GM21528 (cell line): ENCODE measurements at regions not wholly inside any gene's neighbourhood (a gene's known extent, or its start where the extent isn't known, plus 50 kb on each side); places are given as distances from the start of the nearest gene placed in this dataset.

Experiments used
- ATAC-seq: cut with Tn5 transposase; IDR thresholded peaks from one replicate; pipeline ENCODE4 v1.9.1; 2021; ENCODE audit warnings: mild to moderate bottlenecking, moderate library complexity; ENCODE audit not compliant: unreplicated experiment, low FRiP score

DNA sequence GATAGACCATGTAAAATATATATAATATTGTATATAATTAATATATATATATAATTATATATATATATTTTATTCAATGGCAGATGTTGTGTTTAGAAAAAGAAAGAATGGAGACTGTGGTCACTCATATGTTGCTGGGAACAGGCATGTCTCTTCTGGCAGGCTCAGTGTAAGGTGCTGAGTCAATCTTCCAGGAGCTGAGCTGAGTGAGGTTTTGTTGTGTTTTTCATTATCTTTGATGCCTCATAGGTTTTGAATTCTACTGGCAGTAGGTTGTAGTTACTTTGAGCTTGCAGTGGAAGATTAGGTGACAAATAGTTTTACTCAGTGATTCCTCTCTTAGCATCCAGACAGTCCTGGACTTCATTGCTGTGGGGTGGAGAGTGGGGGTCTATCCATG is 561.3 kb downstream of the IRX1 start:
- no peak for ATAC-seq

DNA sequence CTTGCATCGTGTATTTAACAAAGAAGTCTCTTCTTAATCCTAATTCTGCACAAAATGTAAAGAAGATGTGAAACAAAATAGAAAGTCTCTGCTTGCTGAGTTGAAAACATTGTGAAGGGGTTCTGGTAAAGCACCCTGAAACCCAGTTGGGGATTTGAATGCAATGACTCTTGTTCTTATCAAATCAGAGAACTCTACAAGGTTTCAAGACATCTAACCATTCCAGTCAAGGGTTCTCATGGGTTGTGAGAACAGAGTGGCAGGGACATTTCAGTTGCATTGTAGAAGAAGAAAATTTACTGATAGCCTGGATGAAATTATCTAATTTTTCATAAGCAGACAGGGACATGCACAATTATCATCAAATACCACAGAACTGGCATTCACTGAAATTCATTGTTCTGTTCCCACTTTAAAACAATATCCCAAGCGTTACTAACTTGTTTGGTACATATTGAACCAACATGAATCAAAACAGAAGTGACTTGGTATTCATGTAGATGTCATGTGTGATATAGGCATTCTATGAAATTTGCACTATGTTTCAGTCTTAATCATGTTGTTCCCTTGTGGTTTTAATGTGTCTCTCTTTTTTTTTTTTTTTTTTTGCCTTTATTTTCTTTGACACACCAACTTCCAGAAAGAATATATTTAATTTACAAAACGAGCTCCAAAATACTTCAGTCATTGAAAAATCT is 563.3 kb downstream of the IRX1 start:
- ATAC-seq = no peak

DNA sequence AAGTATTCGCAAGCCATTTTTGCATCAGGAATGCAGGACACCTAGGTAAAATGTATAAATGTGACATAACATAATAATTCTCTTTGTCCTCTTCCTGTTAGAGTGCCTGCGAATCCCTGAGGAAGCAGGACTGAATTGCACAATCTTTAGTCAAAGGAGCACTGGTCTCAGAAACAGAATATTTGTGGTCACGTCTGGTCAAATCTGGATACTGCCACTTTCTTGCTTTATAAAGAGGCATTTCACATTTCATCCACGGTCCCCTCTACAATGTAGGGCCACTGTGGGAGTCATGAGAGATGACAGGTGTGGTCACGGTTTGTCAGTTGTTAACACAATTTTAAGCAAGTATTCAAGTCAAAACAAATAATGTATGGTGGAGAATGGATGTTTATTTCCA is 564.0 kb downstream of the IRX1 start:
- ATAC-seq = no peak

DNA sequence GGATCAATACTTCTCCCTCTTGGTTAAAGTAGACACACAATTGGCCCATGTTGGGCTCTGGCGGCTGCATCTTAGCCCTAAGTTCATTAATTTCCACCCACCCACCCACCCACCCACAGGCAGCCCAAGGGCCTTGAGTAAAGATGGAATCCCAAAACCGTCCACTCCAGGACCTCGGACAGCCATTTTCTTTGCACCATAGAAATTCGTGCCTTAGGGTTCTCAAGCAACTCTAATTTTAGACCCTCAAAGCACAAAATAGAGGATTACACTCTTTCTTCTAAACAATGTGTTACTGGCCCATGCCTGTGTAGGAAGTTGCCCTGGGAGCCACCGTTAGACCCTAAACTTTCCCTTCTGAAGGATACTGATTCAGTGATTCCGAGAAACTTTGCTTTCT is 568.5 kb downstream of the IRX1 start:
- ATAC-seq = no peak

DNA sequence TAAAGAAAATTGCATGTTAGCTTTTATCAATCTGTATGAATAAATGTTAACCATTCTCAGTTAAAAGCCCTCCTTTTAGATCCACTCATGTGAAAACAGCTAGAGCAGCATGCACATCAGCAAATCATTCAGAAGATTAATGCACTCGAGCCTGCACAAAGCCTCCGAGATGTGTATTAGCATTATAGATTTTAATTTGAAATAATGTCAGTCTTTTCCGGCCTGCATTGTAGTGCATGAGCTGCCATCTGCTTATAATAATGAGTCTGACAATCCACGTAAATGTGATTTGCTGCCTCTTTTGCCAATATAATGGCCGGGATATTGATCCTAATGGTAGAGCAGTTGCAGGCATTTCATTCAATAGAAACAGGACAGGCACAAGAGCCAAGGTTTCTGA is 585.1 kb downstream of the IRX1 start:
- ATAC-seq = no peak

DNA sequence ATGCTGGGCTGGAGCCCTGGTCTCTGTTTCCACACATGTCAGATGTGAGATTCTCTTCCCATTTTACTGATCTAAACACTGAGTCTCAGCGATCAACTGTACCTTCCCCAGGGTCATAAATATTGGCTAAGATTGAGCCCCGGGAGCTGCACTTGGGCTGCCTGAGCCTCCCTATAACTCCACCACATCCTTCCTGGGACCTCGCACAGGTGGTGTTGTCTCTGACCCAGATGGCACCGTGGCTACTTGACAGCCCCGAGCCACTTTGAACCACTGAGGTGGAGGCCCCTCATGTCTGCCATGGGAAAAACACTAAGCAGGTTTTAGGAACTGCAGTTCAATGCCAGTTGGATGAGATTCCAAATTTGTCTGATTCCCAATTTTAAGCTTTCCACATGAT is 586.5 kb downstream of the IRX1 start:
- ATAC-seq = no peak

DNA sequence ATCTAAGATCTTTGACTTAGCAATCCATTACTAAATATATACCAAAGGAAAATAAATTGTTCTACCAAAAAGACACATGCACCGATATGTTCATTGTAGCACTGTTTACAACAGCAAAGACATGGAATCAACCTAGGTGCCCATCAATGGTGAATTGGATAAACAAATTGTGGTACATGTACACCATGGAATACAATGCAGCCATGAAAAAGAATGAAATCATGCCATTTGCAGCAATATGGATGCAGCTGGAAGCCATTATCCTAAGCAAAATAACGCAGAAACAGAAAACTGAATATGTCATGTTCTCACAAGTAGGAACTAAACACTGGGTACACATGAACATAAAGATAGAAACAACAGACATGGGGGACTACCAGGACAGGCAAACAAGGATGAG is 589.5 kb downstream of the IRX1 start:
- no peak for ATAC-seq

DNA sequence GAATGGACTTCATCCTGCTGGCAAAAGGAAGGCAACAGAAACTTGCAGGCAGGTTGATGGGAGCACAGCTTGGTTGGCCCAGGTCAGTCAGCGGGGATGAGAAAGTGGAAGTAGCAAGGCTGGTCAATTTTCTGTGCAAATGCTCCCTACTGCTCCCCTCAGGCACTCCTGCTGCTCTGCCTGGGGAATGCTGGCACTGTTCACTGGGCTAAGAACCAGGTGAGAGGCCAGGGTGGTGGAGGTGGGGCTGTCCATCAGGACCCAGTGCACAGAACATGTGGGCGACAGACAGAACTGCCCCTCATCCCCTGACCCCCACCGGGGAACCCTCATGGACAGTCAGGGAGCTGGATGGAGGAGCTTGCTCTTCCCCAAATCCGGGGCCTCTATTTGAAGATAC is 593.1 kb downstream of the IRX1 start:
- no peak for ATAC-seq

DNA sequence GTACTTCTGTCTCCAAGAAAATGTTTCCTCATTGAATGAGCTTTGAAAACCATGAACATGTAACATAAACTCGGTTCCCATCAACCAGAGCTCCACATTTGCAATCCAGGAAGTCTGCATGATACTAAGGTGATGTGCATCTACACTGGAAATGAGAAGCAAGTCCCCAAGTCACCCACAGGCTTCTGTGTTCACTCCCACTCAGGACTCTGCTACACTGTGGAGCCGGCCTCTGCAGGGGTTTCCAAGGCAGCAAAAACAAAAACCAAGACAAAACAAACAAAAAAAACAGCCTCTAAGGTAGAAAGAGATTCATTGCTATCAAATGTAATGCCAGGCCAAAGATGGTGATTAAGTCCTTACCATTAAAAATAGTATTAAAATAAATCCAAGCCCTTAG is 593.7 kb downstream of the IRX1 start:
- ATAC-seq = no peak

DNA sequence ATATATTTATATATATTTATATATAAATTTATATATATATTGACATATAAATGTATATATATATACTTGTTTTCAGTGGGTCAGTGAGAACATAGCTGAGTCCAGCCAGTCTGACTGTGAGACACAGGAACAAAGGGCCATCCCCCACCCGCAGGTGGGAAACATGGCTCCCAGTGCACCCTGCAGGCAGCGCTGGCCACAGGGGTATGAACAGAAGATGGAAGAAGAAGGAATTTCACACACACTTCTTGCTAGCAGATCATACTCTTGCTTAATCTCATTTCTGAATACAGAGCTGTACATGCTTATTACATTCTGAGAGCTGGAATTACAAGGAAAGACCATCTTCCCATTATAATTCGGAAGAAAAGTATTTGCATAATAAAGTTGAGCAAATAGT is 595.4 kb downstream of the IRX1 start:
- ATAC-seq = no peak

DNA sequence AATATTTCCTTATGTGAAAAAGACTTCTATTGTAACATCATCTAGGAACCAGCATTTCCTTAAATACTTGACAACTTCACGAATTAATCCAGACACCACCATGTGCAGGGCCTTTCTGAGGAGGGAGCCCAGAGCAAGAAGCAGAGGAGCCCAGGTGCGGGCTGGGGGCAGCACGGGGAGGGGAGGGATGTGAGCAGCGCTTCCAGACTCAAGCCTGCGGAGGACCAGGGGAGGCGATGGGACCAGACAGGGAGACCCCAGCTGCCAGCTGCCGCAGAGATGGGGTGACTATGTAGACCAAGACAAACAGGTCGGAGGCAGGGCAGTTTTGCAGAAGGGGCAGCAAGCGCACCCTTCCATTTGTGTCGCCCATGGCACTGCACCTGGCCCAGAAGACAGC is 596.1 kb downstream of the IRX1 start:
- ATAC-seq = no peak

DNA sequence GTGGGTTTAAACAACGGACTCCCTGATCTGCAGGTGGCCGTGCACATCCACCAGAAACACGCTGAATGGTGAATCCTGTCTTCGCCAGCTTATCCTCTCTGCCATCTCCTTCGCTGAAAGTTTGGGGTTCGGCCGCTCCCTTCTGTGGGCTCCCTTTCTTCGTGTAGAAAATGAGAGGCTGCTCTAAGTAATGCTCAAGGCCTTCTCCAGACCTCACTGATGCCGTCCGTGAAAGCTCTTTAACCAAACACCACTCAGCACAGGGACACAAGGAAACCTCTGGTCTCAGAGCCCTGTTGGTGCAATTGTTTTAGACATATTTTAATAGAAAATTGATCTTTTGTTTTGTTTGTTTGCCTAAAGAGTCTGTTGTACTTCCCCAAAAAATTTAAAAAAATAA is 596.5 kb downstream of the IRX1 start:
- no peak for ATAC-seq

DNA sequence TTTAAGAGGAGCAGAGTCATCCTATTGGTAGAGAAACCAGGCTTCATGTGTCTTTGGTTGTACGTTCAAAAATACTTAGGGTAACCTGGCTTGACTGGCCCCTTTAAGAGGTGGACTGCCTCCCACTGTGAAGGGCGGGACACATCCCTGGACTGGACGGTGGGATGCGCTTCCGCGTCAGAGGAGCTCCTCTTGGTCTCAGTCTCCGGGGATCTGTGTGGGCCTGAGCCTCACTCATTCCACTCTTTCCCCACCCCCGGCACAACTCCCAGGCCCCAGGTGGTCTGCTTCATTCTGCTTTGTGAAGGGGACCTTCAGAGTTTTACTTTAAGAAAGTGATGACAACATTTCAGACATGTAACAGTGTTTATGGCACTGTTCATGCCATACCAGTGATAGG is 601.1 kb downstream of the IRX1 start:
- ATAC-seq = no peak

DNA sequence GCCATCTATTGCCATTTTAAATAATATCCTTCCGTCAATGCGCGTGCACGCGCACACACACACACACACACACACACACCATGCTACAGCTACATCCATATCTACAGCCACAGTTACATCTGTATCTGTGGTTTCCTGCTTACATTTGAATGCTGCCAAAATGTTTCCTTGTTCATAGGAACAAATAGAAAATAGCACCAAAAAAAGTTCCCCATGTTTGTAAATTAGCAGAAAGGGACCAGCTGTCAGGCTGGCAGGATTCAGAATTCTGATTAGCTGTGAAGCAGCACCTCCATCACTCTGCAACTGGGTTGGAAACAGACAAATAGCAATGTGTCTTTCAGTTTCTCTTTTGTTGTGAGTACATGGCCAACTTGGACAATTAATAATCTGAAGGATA is 601.5 kb downstream of the IRX1 start:
- no peak for ATAC-seq

DNA sequence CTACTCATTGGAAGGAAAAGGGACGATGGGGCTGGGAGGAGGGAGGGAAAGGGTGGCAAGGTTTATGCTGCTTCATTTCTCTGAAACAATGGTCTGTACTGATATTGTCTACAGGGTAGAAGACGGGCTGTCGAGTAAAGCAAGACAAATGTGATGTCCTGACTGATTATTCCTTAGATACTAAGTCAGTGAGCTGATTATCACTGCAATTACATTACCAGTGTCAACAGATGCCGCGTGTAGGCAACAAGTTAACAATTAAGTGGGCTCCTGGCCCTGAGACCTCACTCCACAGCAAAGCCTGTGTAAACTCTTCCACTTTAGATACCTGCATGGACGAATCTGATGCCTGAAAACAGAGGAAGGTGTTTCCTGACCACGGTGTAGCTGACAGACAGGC is 602.8 kb downstream of the IRX1 start:
- no peak for ATAC-seq

DNA sequence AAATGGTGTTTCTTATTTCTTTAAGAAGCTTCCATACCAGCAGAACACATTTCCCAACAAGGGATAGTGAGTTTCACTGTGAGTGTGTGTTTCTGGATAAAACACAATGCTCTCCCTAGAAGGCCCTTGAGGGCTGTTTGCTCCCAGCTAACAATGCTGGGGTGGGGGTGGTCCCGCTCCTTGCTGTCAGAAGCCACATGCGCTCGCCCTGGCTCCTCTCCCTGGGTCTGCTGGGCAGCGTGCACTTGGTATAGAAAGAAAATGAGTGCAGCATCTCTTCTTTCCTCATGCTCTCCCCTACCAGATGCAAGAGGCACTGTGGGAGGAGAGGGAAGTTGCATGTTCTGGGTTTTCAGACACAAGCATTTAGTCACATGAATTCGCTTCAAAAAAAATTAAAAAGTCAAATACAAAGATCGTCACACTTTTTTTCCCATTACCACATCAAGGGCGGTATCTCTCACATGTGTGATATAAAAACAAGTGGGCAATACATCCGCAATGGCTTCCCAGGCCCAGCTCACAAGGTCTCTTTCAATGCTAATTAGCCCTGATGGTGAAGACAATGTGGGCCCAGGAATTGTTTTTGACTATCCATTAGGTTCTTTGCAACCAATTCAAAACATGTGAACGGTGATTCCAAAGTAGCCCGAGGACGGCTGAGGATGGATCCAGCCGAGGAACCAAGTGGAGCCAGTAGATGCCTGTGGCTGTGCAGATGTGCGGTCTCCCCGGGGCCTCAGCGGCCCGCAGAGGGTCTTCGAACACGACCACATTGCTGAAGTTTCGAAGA is 603.6 kb downstream of the IRX1 start:
- no peak for ATAC-seq

DNA sequence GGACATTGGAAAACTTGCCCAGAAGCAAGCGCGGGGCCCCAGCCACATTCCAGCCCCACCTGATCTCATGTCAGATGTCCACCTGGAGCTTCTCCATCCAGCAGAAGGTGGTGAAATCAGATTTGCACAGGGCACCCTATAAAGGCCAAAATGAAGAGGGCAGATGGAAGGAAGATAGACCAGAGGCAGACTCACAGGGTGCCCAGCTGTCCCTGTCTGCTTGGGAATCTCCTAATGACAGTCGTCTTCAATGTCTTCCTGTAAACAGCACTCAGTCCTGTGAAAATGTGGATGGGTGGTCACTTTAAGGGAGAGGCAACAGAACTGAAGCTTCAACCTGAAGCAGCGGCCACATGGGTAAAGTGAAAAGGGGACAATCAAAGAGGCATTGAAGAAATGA is 607.5 kb downstream of the IRX1 start:
- ATAC-seq = no peak

DNA sequence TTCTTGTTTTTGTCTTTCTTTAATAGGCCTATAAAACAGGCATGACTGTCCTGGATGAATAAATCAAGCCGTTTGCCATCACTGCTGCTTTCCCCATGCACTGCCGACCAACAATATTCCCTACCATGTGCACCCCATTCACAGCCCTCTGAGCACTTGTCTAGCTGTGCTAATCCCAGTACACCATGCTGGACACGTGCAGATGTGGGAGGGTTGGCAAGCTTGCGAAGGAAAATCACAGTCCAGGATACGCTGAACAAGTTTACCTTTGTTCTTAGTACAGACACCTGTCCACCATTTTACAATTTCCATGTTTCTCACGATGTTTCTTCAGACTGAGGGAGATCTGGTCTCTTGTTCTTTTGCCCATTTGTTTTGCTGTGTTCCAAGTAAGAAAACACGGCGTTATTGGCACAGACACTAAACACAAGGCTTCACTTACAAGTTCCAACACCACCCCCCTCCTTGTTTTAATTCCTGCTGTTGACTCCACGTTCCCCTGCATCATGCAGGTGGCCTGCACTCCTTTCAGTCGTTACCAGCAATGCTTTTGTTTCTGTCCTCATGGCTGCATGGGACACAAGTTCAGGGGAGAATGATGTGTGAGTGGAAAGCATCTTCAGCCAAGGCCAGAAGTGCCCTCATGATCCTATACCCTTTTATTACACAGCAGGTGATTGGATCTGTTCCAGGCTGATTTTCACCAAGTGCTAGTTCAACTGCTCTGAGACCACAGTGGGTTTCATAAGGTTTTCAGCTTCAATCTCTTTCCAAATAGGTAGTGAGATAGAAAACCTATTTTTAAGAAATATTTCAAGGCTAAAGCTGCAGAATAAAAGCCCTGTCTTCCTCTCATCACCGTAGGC is 608.9 kb downstream of the IRX1 start:
- ATAC-seq = no peak

DNA sequence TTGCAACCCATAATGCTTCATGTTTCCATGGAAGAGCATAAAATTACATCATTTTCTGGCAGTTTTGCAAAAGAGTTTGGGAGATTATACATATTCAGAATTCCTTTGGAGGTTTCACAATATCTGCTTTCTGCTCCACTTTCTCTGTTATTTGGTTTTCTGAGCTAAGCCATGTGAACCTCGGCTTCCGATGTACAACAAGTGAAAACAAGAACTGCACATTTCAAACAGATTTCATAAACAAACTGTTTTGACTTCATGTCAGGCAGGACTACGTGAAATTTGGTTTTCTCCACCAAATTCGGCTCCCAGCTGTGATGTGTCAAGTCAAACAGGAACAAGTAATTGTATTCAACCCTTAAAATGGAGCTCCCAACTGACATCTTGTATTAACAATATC is 609.8 kb downstream of the IRX1 start:
- ATAC-seq = no peak

DNA sequence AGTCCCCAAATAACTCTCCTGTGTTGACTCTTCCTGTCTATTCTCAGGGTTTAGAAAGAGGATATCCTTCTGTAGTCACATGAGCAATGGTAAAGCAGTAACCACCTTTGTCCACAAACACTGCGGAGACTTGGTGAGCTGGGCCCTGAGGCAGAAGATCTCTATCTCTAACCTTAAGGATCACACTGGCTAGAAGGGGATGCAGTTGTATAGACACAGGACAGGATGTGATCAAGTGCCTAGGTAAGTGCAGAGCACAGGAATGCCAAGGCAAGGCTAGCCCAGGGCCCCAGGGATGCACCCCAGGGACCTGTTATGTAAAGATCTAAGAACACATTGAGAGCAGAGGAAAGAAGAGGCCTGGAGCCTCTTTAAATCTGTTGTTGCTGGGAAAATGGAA is 610.5 kb downstream of the IRX1 start:
- no peak for ATAC-seq

DNA sequence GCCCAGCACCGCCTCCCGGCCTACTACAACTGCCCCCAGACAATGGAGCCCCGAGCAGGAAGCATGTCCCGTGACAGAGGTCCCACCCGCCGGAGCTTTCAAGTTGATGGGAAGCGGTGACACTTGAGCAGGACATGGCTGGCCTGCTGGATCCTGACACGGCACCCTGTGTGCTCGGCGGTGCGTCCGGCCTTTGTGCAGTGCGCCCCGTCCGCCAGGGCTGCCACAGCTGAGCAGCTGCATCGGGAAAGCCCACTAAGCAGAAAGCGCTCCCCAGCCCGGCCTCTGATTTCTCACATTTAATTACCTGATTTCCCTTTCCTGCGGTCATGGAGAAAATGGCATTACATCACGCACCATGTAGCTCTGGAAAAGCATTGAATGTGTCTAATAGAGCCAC is 611.9 kb downstream of the IRX1 start:
- no peak for ATAC-seq
